Erythroblast (primary cell): ENCODE measurements at regions not wholly inside any gene's neighbourhood (a gene's known extent, or its start where the extent isn't known, plus 50 kb on each side); places are given as distances from the start of the nearest gene placed in this dataset.

ENCODE experiments used
- GATA1 ChIP-seq: IDR thresholded peaks from 2 replicates; pipeline ENCODE4 v1.6.1; 2011; ENCODE audit warnings: low read depth, mild to moderate bottlenecking, control low read depth, low read length, moderate library complexity
- POLR2A ChIP-seq: IDR thresholded peaks from 2 replicates; pipeline ENCODE4 v1.6.1; 2011; ENCODE audit warnings: mild to moderate bottlenecking, low read length

DNA sequence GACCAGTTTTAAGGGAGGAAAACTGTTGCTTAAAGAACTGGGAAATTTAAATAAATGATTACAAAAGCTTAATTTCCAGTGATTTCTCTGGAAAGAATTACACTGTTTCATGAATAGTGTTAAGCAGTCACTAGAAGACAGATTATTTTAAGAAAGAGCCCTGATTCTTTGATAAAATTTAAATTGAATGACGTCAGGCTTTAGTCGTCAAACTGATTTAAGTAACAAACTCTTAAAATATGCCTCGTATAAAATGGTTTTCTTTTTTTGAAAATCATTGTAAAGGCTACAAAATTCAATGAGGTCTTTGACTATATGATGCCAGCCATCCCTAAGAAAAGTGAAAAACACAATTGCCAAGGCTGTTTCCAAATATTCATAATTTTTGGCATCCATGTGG is 465.0 kb downstream of the NR4A2 start:
- no peak for TF ChIP-seq GATA1
- no peak for TF ChIP-seq POLR2A
